Astrocyte (in vitro differentiated cells and primary cell): ENCODE measurements at regions not wholly inside any gene's neighbourhood (a gene's known extent, or its start where the extent isn't known, plus 50 kb on each side); places are given as distances from the start of the nearest gene placed in this dataset.
"Not testable (repeated sequence)": the region's sequence is repeated elsewhere in the genome, so short reads cannot be mapped to it uniquely, and the experiment has no call there.

ENCODE experiments used
- DNase-seq: peaks from one replicate; pipeline ENCODE4 v3.0.0-alpha.2; 2010; ENCODE audit warnings: low read depth
- FAIRE-seq: peaks from 2 replicates; lab custom pipeline; 2011; peaks lifted over from hg19 to GRCh38; lab: Jason Lieb, UNC
- H2AFZ ChIP-seq: 2 replicates; pipeline ENCODE4 v1.6.0; 2012; ENCODE audit warnings: low read depth, low read length, inconsistent platforms
- H3K27ac ChIP-seq: 2 replicates; pipeline ENCODE4 v1.5.1; 2011; ENCODE audit warnings: low read depth, low read length, inconsistent platforms
- H3K27me3 ChIP-seq: 2 replicates; pipeline ENCODE4 v1.6.0; 2011; ENCODE audit warnings: low read length, inconsistent platforms; ENCODE audit not compliant: insufficient read depth
- H3K36me3 ChIP-seq: 2 replicates; pipeline ENCODE4 v1.5.1; 2011; ENCODE audit warnings: low read length, inconsistent platforms; ENCODE audit not compliant: insufficient read depth
- H3K4me1 ChIP-seq: 2 replicates; pipeline ENCODE4 v1.5.1; 2011; ENCODE audit warnings: low read length, inconsistent platforms; ENCODE audit not compliant: insufficient read depth
- H3K4me2 ChIP-seq: 2 replicates; pipeline ENCODE4 v1.6.0; 2012; ENCODE audit warnings: low read length, inconsistent platforms
- H3K4me3 ChIP-seq: 2 replicates; pipeline ENCODE4 v1.5.1; 2011; ENCODE audit warnings: low read depth, mild to moderate bottlenecking, low read length, inconsistent platforms; ENCODE audit not compliant: insufficient read depth
- H3K79me2 ChIP-seq: 2 replicates; pipeline ENCODE4 v1.6.0; 2012; ENCODE audit warnings: mild to moderate bottlenecking, low read length, inconsistent platforms; ENCODE audit not compliant: insufficient read depth
- H3K9ac ChIP-seq: 2 replicates; pipeline ENCODE4 v1.6.0; 2012; ENCODE audit warnings: mild to moderate bottlenecking, low read length, inconsistent platforms
- H3K9me3 ChIP-seq: 2 replicates; pipeline ENCODE4 v1.5.1; 2012; ENCODE audit warnings: low read depth, mild to moderate bottlenecking, low read length, inconsistent platforms; ENCODE audit not compliant: insufficient read depth
- H4K20me1 ChIP-seq: 2 replicates; pipeline ENCODE4 v1.6.0; 2012; ENCODE audit warnings: low read length, inconsistent platforms; ENCODE audit not compliant: insufficient read depth
- H3K27ac Mint-ChIP-seq: one replicate; pipeline ENCODE4 v1.8.0; 2021; ENCODE audit warnings: mild to moderate bottlenecking, mixed read lengths; ENCODE audit not compliant: unreplicated experiment
- H3K27me3 Mint-ChIP-seq: one replicate; pipeline ENCODE4 v1.8.0; 2021; ENCODE audit warnings: low read depth, mixed read lengths; ENCODE audit not compliant: unreplicated experiment
- H3K36me3 Mint-ChIP-seq: one replicate; pipeline ENCODE4 v1.8.0; 2021; ENCODE audit warnings: low read depth, mixed read lengths; ENCODE audit not compliant: unreplicated experiment
- H3K4me1 Mint-ChIP-seq: one replicate; pipeline ENCODE4 v1.8.0; 2021; ENCODE audit warnings: low read depth, mixed read lengths; ENCODE audit not compliant: unreplicated experiment
- H3K4me3 Mint-ChIP-seq: one replicate; pipeline ENCODE4 v1.8.0; 2021; ENCODE audit warnings: mild to moderate bottlenecking, moderate library complexity, mixed read lengths; ENCODE audit not compliant: unreplicated experiment
- H3K9me3 Mint-ChIP-seq: one replicate; pipeline ENCODE4 v1.8.0; 2021; ENCODE audit warnings: mild to moderate bottlenecking, mixed read lengths; ENCODE audit not compliant: unreplicated experiment
- EZH2 ChIP-seq: IDR thresholded peaks from 2 replicates; pipeline ENCODE4 v1.6.1; 2012; ENCODE audit warnings: mild to moderate bottlenecking, low read length, inconsistent platforms; ENCODE audit not compliant: insufficient read depth
- TF ChIP-seq, protein P1 (sequence below): IDR thresholded peaks from 2 replicates; pipeline ENCODE4 v1.5.1; 2011; ENCODE audit warnings: low read depth, mild to moderate bottlenecking, inconsistent platforms, low read length, moderate library complexity; ENCODE audit not compliant: insufficient read depth

DNA sequence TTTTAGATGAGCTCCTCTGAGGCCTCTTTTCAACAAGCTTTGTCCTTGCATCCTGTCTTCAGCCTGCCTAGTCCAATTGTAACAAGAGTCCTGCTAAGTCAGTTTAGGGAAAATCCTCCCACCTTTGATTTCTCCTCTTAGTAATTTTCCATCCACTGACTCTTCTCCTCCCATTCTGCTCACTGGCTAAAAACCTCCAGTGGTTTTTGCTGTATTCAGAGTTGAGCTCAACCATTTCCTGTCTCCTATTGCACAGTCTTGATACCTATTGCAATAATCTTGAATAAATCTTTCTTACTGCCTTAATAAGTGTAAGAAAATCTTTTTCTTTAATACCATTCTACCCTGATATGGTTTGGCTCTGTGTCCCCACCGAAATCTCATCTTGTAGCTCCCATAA lies 117.8 kb upstream of the ENPP6 start:
- Mint-ChIP-seq H3K27me3 (peaks cover 3% of the 10 kb centered on the region), H3K4me1 (no peaks in the 10 kb centered on the region), H3K4me3 (no peak overlapping the region), H3K9me3 (peaks cover 3% of the 10 kb centered on the region), H3K36me3 (no peaks in the 10 kb centered on the region), H3K27ac (no peak overlapping the region)
- H3K27ac ChIP-seq, result no peak overlapping the region
- H3K9me3 ChIP-seq, result no peaks in the 10 kb centered on the region
- H3K36me3 ChIP-seq, result no peaks in the 10 kb centered on the region
- H3K27me3 ChIP-seq, result no peaks in the 10 kb centered on the region
- FAIRE-seq (no peak), DNase-seq (no peak)
- no peak overlapping the region for H3K4me3 ChIP-seq
- H3K4me2 ChIP-seq, result no peak overlapping the region
- no peak overlapping the region for H2AFZ ChIP-seq
- TF ChIP-seq, protein P1, sequence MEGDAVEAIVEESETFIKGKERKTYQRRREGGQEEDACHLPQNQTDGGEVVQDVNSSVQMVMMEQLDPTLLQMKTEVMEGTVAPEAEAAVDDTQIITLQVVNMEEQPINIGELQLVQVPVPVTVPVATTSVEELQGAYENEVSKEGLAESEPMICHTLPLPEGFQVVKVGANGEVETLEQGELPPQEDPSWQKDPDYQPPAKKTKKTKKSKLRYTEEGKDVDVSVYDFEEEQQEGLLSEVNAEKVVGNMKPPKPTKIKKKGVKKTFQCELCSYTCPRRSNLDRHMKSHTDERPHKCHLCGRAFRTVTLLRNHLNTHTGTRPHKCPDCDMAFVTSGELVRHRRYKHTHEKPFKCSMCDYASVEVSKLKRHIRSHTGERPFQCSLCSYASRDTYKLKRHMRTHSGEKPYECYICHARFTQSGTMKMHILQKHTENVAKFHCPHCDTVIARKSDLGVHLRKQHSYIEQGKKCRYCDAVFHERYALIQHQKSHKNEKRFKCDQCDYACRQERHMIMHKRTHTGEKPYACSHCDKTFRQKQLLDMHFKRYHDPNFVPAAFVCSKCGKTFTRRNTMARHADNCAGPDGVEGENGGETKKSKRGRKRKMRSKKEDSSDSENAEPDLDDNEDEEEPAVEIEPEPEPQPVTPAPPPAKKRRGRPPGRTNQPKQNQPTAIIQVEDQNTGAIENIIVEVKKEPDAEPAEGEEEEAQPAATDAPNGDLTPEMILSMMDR, result no peak
- no peak for TF ChIP-seq EZH2
- peaks cover 5% of the 10 kb centered on the region for H3K4me1 ChIP-seq
- H3K79me2 ChIP-seq, result no peaks in the 10 kb centered on the region
- H3K9ac ChIP-seq, result no peak overlapping the region
- H4K20me1 ChIP-seq, result no peaks in the 10 kb centered on the region

DNA sequence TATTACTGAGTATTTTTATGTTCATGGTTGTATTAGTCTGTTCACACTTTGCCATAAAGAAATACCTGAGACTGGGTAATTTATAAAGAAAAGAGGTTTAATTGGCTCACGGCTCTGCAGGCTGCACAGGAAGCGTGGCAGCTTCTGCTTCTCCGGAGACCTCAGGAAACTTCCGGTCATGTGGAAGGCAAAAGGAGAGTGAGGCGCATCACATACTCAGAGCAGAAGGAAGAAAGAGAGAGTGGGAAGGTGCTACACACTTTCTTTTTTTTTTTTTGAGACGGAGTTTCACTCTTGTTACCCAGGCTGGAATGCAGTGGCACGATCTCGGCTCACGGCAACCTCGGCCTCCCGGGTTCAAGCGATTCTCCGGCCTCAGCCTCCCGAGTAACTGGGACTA lies 115.8 kb upstream of the ENPP6 start:
- not testable (repeated sequence) for H3K27ac ChIP-seq, FAIRE-seq, H4K20me1 ChIP-seq, H3K4me3 ChIP-seq, H3K9ac ChIP-seq, H3K79me2 ChIP-seq, H3K27ac Mint-ChIP-seq, H3K4me3 Mint-ChIP-seq, H3K4me2 ChIP-seq, DNase-seq, H3K36me3 Mint-ChIP-seq, H3K27me3 Mint-ChIP-seq, H3K9me3 Mint-ChIP-seq, H3K36me3 ChIP-seq, H3K4me1 ChIP-seq, H2AFZ ChIP-seq, H3K9me3 ChIP-seq, H3K27me3 ChIP-seq, H3K4me1 Mint-ChIP-seq

DNA sequence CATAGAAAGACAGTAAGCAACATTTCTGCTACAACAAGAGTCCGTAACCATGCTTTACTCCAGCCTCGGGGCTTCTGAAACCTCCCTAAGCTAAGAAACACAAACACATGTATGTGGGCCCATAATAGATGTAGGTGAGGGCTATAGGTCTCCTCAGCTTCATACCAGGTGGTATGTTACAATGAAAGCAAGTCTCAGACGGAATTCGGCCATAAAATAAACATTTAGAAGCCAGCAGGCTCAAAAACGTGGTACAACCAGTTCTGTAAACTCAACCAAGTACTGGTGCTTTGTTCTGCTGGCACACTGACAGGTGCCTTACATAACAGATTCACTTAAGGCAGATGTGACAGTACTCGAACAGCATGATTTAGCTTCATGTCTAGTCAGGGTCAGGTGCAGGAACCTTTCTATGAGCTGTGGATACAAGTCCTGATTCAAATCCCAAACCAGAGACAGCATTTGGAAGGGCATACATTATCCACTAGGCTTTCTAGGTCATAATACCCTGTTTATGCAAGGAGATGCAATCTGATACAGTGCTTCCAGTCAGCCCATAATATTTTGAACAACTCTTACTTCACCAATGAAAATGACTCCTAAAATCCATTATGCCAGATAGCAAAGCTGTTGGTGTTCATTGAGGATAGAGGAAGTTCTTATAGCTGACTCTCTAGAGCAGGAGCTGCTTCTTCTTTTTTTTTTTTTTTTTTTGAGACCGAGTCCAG lies 113.8 kb upstream of the ENPP6 start:
- Histone ChIP-seq H3K36me3 (no peaks in the 10 kb centered on the region), H3K4me1 (peaks cover 4% of the 10 kb centered on the region), H3K4me2 (no peak overlapping the region), H3K9ac (no peak overlapping the region), H3K79me2 (no peaks in the 10 kb centered on the region), H3K4me3 (no peak overlapping the region), H2AFZ (no peak overlapping the region), H4K20me1 (no peaks in the 10 kb centered on the region), H3K9me3 (no peaks in the 10 kb centered on the region), H3K27ac (no peak overlapping the region), H3K27me3 (no peaks in the 10 kb centered on the region)
- no peak for TF ChIP-seq EZH2
- TF ChIP-seq, protein P1, result no peak
- FAIRE-seq (no peak), DNase-seq (no peak)
- Mint-ChIP-seq H3K27ac (no peak overlapping the region), H3K9me3 (no peaks in the 10 kb centered on the region), H3K27me3 (peaks cover 3% of the 10 kb centered on the region), H3K4me1 (no peaks in the 10 kb centered on the region), H3K36me3 (no peaks in the 10 kb centered on the region), H3K4me3 (no peak overlapping the region)

DNA sequence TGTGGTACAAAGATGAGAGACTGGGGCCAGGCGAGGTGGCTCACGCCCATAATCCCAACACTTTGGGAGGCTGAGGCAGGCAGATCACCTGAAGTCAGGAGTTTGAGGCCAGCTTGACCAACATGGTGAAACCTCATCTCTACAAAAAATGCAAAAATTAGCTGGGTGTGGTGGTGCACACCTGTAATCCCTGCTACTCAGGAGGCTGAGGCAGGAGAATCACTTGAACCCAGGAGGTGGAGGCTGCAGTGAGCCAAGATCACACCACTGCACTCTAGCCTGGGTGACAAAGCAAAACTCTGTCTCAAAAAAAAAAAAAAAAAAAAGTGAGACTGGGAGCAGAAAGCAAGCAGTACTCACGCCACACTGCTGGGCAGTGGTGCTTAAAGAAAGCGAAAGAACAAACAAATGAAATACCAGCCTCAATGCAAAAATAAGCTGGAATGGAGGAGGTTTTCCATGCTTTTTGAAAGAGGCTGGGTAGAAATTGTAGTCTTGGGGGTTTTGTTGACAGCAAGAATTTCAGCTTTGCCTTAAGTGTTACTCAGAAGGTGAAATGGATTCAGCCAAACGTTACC lies 112.9 kb upstream of the ENPP6 start:
- H2AFZ ChIP-seq, H3K4me2 ChIP-seq, H3K4me1 ChIP-seq, H3K9me3 ChIP-seq, H3K27me3 ChIP-seq, H3K4me3 Mint-ChIP-seq, H3K9ac ChIP-seq, H3K36me3 ChIP-seq, H3K27ac Mint-ChIP-seq, H3K79me2 ChIP-seq, H3K36me3 Mint-ChIP-seq, DNase-seq, H3K4me1 Mint-ChIP-seq, FAIRE-seq, H4K20me1 ChIP-seq, H3K27ac ChIP-seq, H3K4me3 ChIP-seq, H3K27me3 Mint-ChIP-seq, H3K9me3 Mint-ChIP-seq: not testable (repeated sequence)
